Peyer's patch (tissue), 4 donors: ENCODE measurements at regions not wholly inside any gene's neighbourhood (a gene's known extent, or its start where the extent isn't known, plus 50 kb on each side); places are given as distances from the start of the nearest gene placed in this dataset.

Source experiments
- DNase-seq, 3 donors: peaks; one replicate each; pipeline ENCODE4 v3.0.0-alpha.2; 2017 to 2019
- H3K27ac ChIP-seq, 4 donors: fragments of 200-600 bp; sonication (generic); one replicate each; pipeline ENCODE4 v1.5.1; 2016 to 2019
- H3K27me3 ChIP-seq, 2 donors: fragments of 200-600 bp; sonication (generic); one replicate each; pipeline ENCODE4 v1.5.1; 2019
- H3K36me3 ChIP-seq, 3 donors: fragments of 200-600 bp; sonication (generic); one replicate each; pipeline ENCODE4 v1.5.1; 2016 to 2019
- H3K4me1 ChIP-seq, 4 donors: fragments of 200-600 bp; sonication (generic); one replicate each; pipeline ENCODE4 v1.5.1; 2016 to 2019
- H3K4me3 ChIP-seq, 4 donors: fragments of 200-600 bp; sonication (generic); 1 replicate in 3 of 4; 2 replicates in 1 of 4; pipeline ENCODE4 v1.5.1; 2016 to 2019; ENCODE audit warnings: mild to moderate bottlenecking in 1 of 4
- H3K9me3 ChIP-seq, 4 donors: fragments of 200-600 bp; sonication (generic); one replicate each; pipeline ENCODE4 v1.5.1; 2016 to 2019; ENCODE audit warnings: mild to moderate bottlenecking in 1 of 4
- POLR2A ChIP-seq, 2 donors: fragments of 450-650 bp; IDR thresholded peaks; one replicate each; pipeline ENCODE4 v1.5.1; 2017; ENCODE audit warnings: antibody characterized with exemption in 2 of 2, mild to moderate bottlenecking in 2 of 2, moderate library complexity in 2 of 2
- TF ChIP-seq, protein P1 (sequence below), 6 experiments: fragments of 450-650 bp in 4 of 6; fragments of 200-600 bp in 2 of 6; sonication (generic) in 1 of 6; IDR thresholded peaks; one replicate each; pipeline ENCODE4 v1.5.1; 2017 to 2019; ENCODE audit warnings: antibody characterized with exemption in 6 of 6, mild to moderate bottlenecking in 3 of 6, moderate library complexity in 1 of 6

- no peak for DNase-seq
- TF ChIP-seq, protein P1, sequence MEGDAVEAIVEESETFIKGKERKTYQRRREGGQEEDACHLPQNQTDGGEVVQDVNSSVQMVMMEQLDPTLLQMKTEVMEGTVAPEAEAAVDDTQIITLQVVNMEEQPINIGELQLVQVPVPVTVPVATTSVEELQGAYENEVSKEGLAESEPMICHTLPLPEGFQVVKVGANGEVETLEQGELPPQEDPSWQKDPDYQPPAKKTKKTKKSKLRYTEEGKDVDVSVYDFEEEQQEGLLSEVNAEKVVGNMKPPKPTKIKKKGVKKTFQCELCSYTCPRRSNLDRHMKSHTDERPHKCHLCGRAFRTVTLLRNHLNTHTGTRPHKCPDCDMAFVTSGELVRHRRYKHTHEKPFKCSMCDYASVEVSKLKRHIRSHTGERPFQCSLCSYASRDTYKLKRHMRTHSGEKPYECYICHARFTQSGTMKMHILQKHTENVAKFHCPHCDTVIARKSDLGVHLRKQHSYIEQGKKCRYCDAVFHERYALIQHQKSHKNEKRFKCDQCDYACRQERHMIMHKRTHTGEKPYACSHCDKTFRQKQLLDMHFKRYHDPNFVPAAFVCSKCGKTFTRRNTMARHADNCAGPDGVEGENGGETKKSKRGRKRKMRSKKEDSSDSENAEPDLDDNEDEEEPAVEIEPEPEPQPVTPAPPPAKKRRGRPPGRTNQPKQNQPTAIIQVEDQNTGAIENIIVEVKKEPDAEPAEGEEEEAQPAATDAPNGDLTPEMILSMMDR (IDR thresholded peaks at IDR 0.05): no peak
- no peak for TF ChIP-seq POLR2A (IDR thresholded peaks at IDR 0.05)
Observed at GRCh38 chr5:168073991-168074800, 217.2 kb upstream of the WWC1 start.

GRCh38 chr5:168075387-168075786 lies 216.1 kb upstream of the WWC1 start:
- H3K36me3 ChIP-seq: no peaks in the 10 kb centered on the region

More at GRCh38 chr5:168073991-168074800, 217.2 kb upstream of the WWC1 start:
- Histone ChIP-seq H3K27ac (no peak overlapping the region), H3K9me3 (no peaks in the 10 kb centered on the region), H3K4me1 (no peaks in the 10 kb centered on the region), H3K36me3 (no peaks in the 10 kb centered on the region), H3K27me3 (no peaks in the 10 kb centered on the region), H3K4me3 (no peak overlapping the region)

GRCh38 chr5:168076561-168076991 lies 214.9 kb upstream of the WWC1 start:
- H3K27ac ChIP-seq: no peak overlapping the region
- TF ChIP-seq, protein P1 (IDR thresholded peaks at IDR 0.05): peak in 3 of 6 experiments; percentile 13 to 28 (median 26)
- TF ChIP-seq POLR2A (IDR thresholded peaks at IDR 0.05): no peak
- no peaks in the 10 kb centered on the region for H3K4me1 ChIP-seq
- H3K4me3 ChIP-seq: no peak overlapping the region
- H3K9me3 ChIP-seq: no peaks in the 10 kb centered on the region
- H3K36me3 ChIP-seq: no peaks in the 10 kb centered on the region
- peak in 1 of 3 donors; percentile 48 for DNase-seq
- no peaks in the 10 kb centered on the region for H3K27me3 ChIP-seq

More at GRCh38 chr5:168075387-168075786, 216.1 kb upstream of the WWC1 start:
- TF ChIP-seq, protein P1 (IDR thresholded peaks at IDR 0.05): no peak
- TF ChIP-seq POLR2A (IDR thresholded peaks at IDR 0.05): no peak
- DNase-seq: no peak
- no peaks in the 10 kb centered on the region for H3K9me3 ChIP-seq
- H3K4me3 ChIP-seq: no peak overlapping the region
- H3K27me3 ChIP-seq: no peaks in the 10 kb centered on the region
- H3K4me1 ChIP-seq: no peaks in the 10 kb centered on the region
- no peak overlapping the region for H3K27ac ChIP-seq

GRCh38 chr5:168085261-168086031 lies 206.0 kb upstream of the WWC1 start:
- Histone ChIP-seq H3K36me3 (no peaks in the 10 kb centered on the region), H3K27ac (no peak overlapping the region), H3K9me3 (no peaks in the 10 kb centered on the region), H3K27me3 (no peaks in the 10 kb centered on the region), H3K4me3 (no peak overlapping the region), H3K4me1 (peaks cover 0 to 5% (median 0%) of the 10 kb centered on the region in 4 donors)
- TF ChIP-seq, protein P1 (IDR thresholded peaks at IDR 0.05): no peak
- TF ChIP-seq POLR2A (IDR thresholded peaks at IDR 0.05): no peak
- DNase-seq: no peak

- Histone ChIP-seq H3K27ac (no peak overlapping the region), H3K4me1 (peaks cover 0 to 5% (median 0%) of the 10 kb centered on the region in 4 donors), H3K27me3 (no peaks in the 10 kb centered on the region), H3K4me3 (no peak overlapping the region), H3K36me3 (no peaks in the 10 kb centered on the region), H3K9me3 (no peaks in the 10 kb centered on the region)
- no peak for DNase-seq
- TF ChIP-seq POLR2A (IDR thresholded peaks at IDR 0.05): no peak
- TF ChIP-seq, protein P1 (IDR thresholded peaks at IDR 0.05): peak in 2 of 6 experiments; percentile 15 to 26
Observed at GRCh38 chr5:168086104-168086610, 205.3 kb upstream of the WWC1 start.
